Ascending aorta (tissue), 2 donors: ENCODE measurements at regions not wholly inside any gene's neighbourhood (a gene's known extent, or its start where the extent isn't known, plus 50 kb on each side); places are given as distances from the start of the nearest gene placed in this dataset.

Experiments used
- DNase-seq, 2 donors: peaks; one replicate each; pipeline ENCODE4 v3.0.0-alpha.2; 2019; ENCODE audit warnings: low spot score in 2 of 2
- H3K27ac ChIP-seq, 2 donors: fragments of 200-600 bp; sonication (generic); one replicate each; pipeline ENCODE4 v1.5.1; 2016 to 2017; ENCODE audit warnings: mild to moderate bottlenecking in 1 of 2
- H3K27me3 ChIP-seq: fragments of 200-600 bp; sonication (generic); one replicate; pipeline ENCODE4 v1.5.1; 2017
- H3K36me3 ChIP-seq, 2 donors: fragments of 200-600 bp; sonication (generic); one replicate each; pipeline ENCODE4 v1.5.1; 2016
- H3K4me1 ChIP-seq, 2 donors: fragments of 200-600 bp; sonication (generic); one replicate each; pipeline ENCODE4 v1.5.1; 2016 to 2017; ENCODE audit warnings: mild to moderate bottlenecking in 1 of 2
- H3K4me3 ChIP-seq, 2 donors: fragments of 200-600 bp; sonication (generic); one replicate each; pipeline ENCODE4 v1.5.1; 2016 to 2017; ENCODE audit warnings: mild to moderate bottlenecking in 1 of 2
- H3K9me3 ChIP-seq, 2 donors: fragments of 200-600 bp; sonication (generic); one replicate each; pipeline ENCODE4 v1.5.1; 2016
- CTCF ChIP-seq, 3 experiments: fragments of 200-600 bp in 2 of 3; fragments of 450-650 bp in 1 of 3; sonication (generic) in 2 of 3; IDR thresholded peaks; one replicate each; pipeline ENCODE4 v1.5.1; 2016 to 2019; ENCODE audit warnings: antibody characterized with exemption in 3 of 3, mild to moderate bottlenecking in 1 of 3, moderate library complexity in 1 of 3
- intact Hi-C: fragments of 100-400 bp; cut with DNase I; formaldehyde crosslinking; loops from one replicate; pipeline ENCODE4 v1.15.1; 2023

GRCh38 chr1:34656299-34656698, 98.5 kb upstream of the GJB5 start:
- intact Hi-C loops: no loop called here
- Histone ChIP-seq H3K9me3 (no peaks in the 10 kb centered on the region), H3K4me3 (no peak overlapping the region), H3K4me1 (no peaks in the 10 kb centered on the region), H3K36me3 (no peaks in the 10 kb centered on the region), H3K27me3 (no peaks in the 10 kb centered on the region), H3K27ac (no peak overlapping the region)
- TF ChIP-seq CTCF (IDR thresholded peaks at IDR 0.05): no peak
- no peak for DNase-seq

- DNase-seq: no peak
Measured at GRCh38 chr1:34656731-34657130, 98.1 kb upstream of the GJB5 start.

GRCh38 chr1:34657266-34657665, 97.6 kb upstream of the GJB5 start:
- Histone ChIP-seq H3K27ac (no peak overlapping the region), H3K4me1 (no peaks in the 10 kb centered on the region), H3K36me3 (no peaks in the 10 kb centered on the region), H3K9me3 (no peaks in the 10 kb centered on the region), H3K27me3 (no peaks in the 10 kb centered on the region), H3K4me3 (no peak overlapping the region)
- intact Hi-C loops: no loop called here
- no peak for TF ChIP-seq CTCF (IDR thresholded peaks at IDR 0.05)
- no peak for DNase-seq

More at GRCh38 chr1:34656731-34657130, 98.1 kb upstream of the GJB5 start:
- TF ChIP-seq CTCF (IDR thresholded peaks at IDR 0.05): no peak
- H3K4me3 ChIP-seq: no peak overlapping the region
- no peaks in the 10 kb centered on the region for H3K9me3 ChIP-seq
- intact Hi-C loops: no loop called here
- H3K27me3 ChIP-seq: no peaks in the 10 kb centered on the region
- no peaks in the 10 kb centered on the region for H3K4me1 ChIP-seq
- no peaks in the 10 kb centered on the region for H3K36me3 ChIP-seq
- no peak overlapping the region for H3K27ac ChIP-seq

GRCh38 chr1:34657849-34658248, 97.0 kb upstream of the GJB5 start:
- no peaks in the 10 kb centered on the region for H3K4me1 ChIP-seq
- H3K4me3 ChIP-seq: no peak overlapping the region
- no peaks in the 10 kb centered on the region for H3K9me3 ChIP-seq
- no peaks in the 10 kb centered on the region for H3K27me3 ChIP-seq
- no peak for TF ChIP-seq CTCF (IDR thresholded peaks at IDR 0.05)
- intact Hi-C loops: no loop called here
- DNase-seq: no peak
- no peak overlapping the region for H3K27ac ChIP-seq
- H3K36me3 ChIP-seq: no peaks in the 10 kb centered on the region

- DNase-seq: no peak
- no peak for TF ChIP-seq CTCF (IDR thresholded peaks at IDR 0.05)
- intact Hi-C loops: no loop called here
Measured at GRCh38 chr1:34663031-34663430, 91.8 kb upstream of the GJB5 start.

GRCh38 chr1:34668063-34668462, 86.8 kb upstream of the GJB5 start:
- DNase-seq: no peak
- H3K9me3 ChIP-seq: no peaks in the 10 kb centered on the region
- intact Hi-C loops: no loop called here
- TF ChIP-seq CTCF (IDR thresholded peaks at IDR 0.05): no peak
- H3K4me1 ChIP-seq: no peaks in the 10 kb centered on the region
- no peaks in the 10 kb centered on the region for H3K36me3 ChIP-seq
- no peaks in the 10 kb centered on the region for H3K27me3 ChIP-seq
- H3K27ac ChIP-seq: no peak overlapping the region
- H3K4me3 ChIP-seq: no peak overlapping the region

More at GRCh38 chr1:34663031-34663430, 91.8 kb upstream of the GJB5 start:
- Histone ChIP-seq H3K36me3 (no peaks in the 10 kb centered on the region), H3K27me3 (no peaks in the 10 kb centered on the region), H3K9me3 (no peaks in the 10 kb centered on the region), H3K4me1 (no peaks in the 10 kb centered on the region), H3K27ac (no peak overlapping the region), H3K4me3 (no peak overlapping the region)
